AG08396 (cell line): ENCODE measurements at regions not wholly inside any gene's neighbourhood (a gene's known extent, or its start where the extent isn't known, plus 50 kb on each side); places are given as distances from the start of the nearest gene placed in this dataset.
"Not testable (repeated sequence)": the region's sequence is repeated elsewhere in the genome, so short reads cannot be mapped to it uniquely, and the experiment has no call there.

Source experiments
- DNase-seq: peaks from one replicate; pipeline ENCODE4 v3.0.0; 2012; ENCODE audit warnings: low spot score, mixed read lengths

GRCh38 chr14:28820677-28821076, 54.1 kb downstream of the FOXG1 start:
- no peak for DNase-seq

- no peak for DNase-seq
Measured at GRCh38 chr14:28821993-28822392, 55.4 kb downstream of the FOXG1 start.

GRCh38 chr14:28823245-28823644, 56.7 kb downstream of the FOXG1 start:
- no peak for DNase-seq

- no peak for DNase-seq
Measured at GRCh38 chr14:28830115-28830534, 63.5 kb downstream of the FOXG1 start.

- DNase-seq = no peak
Measured at GRCh38 chr14:28831126-28831525, 64.5 kb downstream of the FOXG1 start.

- DNase-seq = not testable (repeated sequence)
Measured at GRCh38 chr14:28842569-28842968, 76.0 kb downstream of the FOXG1 start.

- no peak for DNase-seq
Measured at GRCh38 chr14:28867571-28867970, 101.0 kb downstream of the FOXG1 start.

- DNase-seq = no peak
Measured at GRCh38 chr14:28870033-28870564, 103.5 kb downstream of the FOXG1 start.

- DNase-seq = no peak
Measured at GRCh38 chr14:28875934-28876571, 109.5 kb downstream of the FOXG1 start.

GRCh38 chr14:28876572-28876945, 110.0 kb downstream of the FOXG1 start:
- no peak for DNase-seq

- DNase-seq = no peak
Measured at GRCh38 chr14:28877923-28878322, 111.3 kb downstream of the FOXG1 start.

- DNase-seq = no peak
Measured at GRCh38 chr14:28879573-28879996, 113.0 kb downstream of the FOXG1 start.

GRCh38 chr14:28886940-28887339, 120.4 kb downstream of the FOXG1 start:
- no peak for DNase-seq

- no peak for DNase-seq
Measured at GRCh38 chr14:28895389-28895788, 128.8 kb downstream of the FOXG1 start.

GRCh38 chr14:28896337-28896736, 129.8 kb downstream of the FOXG1 start:
- no peak for DNase-seq

- no peak for DNase-seq
Measured at GRCh38 chr14:28901631-28902030, 135.0 kb downstream of the FOXG1 start.

- no peak for DNase-seq
Measured at GRCh38 chr14:28902930-28903329, 136.3 kb downstream of the FOXG1 start.

- no peak for DNase-seq
Measured at GRCh38 chr14:28911521-28911920, 144.9 kb downstream of the FOXG1 start.

GRCh38 chr14:28913056-28913455, 146.5 kb downstream of the FOXG1 start:
- no peak for DNase-seq

- DNase-seq = no peak
Measured at GRCh38 chr14:28926122-28926521, 159.5 kb downstream of the FOXG1 start.

- DNase-seq = no peak
Measured at GRCh38 chr14:28931999-28932398, 165.4 kb downstream of the FOXG1 start.

- DNase-seq = no peak
Measured at GRCh38 chr14:28936601-28937000, 170.0 kb downstream of the FOXG1 start.

- DNase-seq = no peak
Measured at GRCh38 chr14:28941758-28942157, 175.2 kb downstream of the FOXG1 start.

GRCh38 chr14:28944605-28945004, 178.0 kb downstream of the FOXG1 start:
- no peak for DNase-seq
